Hematopoietic multipotent progenitor cell treated with erythropoietin and hydrocortisone succinate and interleukin-3 and kit ligand, for 15 days (in vitro differentiated cells): ENCODE measurements at regions not wholly inside any gene's neighbourhood (a gene's known extent, or its start where the extent isn't known, plus 50 kb on each side); places are given as distances from the start of the nearest gene placed in this dataset.
"Not testable (repeated sequence)": the region's sequence is repeated elsewhere in the genome, so short reads cannot be mapped to it uniquely, and the experiment has no call there.

ENCODE experiments used
- DNase-seq: peaks from one replicate; pipeline ENCODE4 v3.0.0-alpha.2; 2015; ENCODE audit warnings: low spot score

GRCh38 chr6:51060262-51060762, 241.6 kb downstream of the TFAP2B start:
- DNase-seq, result no peak

- no peak for DNase-seq
These were observed 243.6 kb downstream of the TFAP2B start for GRCh38 chr6:51062166-51062722.

- DNase-seq, result no peak
These were observed 259.3 kb downstream of the TFAP2B start for GRCh38 chr6:51077821-51078518.

GRCh38 chr6:51090343-51090742, 271.7 kb downstream of the TFAP2B start:
- DNase-seq, result no peak

GRCh38 chr6:51093871-51094270, 275.2 kb downstream of the TFAP2B start:
- DNase-seq, result no peak

GRCh38 chr6:51094271-51094670, 275.6 kb downstream of the TFAP2B start:
- no peak for DNase-seq

GRCh38 chr6:51098246-51098645, 279.6 kb downstream of the TFAP2B start:
- no peak for DNase-seq

- no peak for DNase-seq
These were observed 280.1 kb downstream of the TFAP2B start for GRCh38 chr6:51098791-51099190.

- no peak for DNase-seq
These were observed 280.5 kb downstream of the TFAP2B start for GRCh38 chr6:51099201-51099600.

- no peak for DNase-seq
These were observed 286.7 kb downstream of the TFAP2B start for GRCh38 chr6:51105357-51105756.

- no peak for DNase-seq
These were observed 289.1 kb downstream of the TFAP2B start for GRCh38 chr6:51107769-51108203.

GRCh38 chr6:51108563-51109234, 290.0 kb downstream of the TFAP2B start:
- DNase-seq, result no peak

GRCh38 chr6:51112731-51113130, 294.1 kb downstream of the TFAP2B start:
- DNase-seq, result no peak

GRCh38 chr6:51116723-51117122, 298.1 kb downstream of the TFAP2B start:
- no peak for DNase-seq

- DNase-seq, result no peak
These were observed 300.1 kb downstream of the TFAP2B start for GRCh38 chr6:51118792-51119191.

GRCh38 chr6:51120016-51120415, 301.3 kb downstream of the TFAP2B start:
- DNase-seq, result no peak

- DNase-seq, result not testable (repeated sequence)
These were observed 302.8 kb downstream of the TFAP2B start for GRCh38 chr6:51121380-51121976.

GRCh38 chr6:51129043-51129442, 310.4 kb downstream of the TFAP2B start:
- DNase-seq, result no peak

GRCh38 chr6:51137777-51138176, 319.1 kb downstream of the TFAP2B start:
- DNase-seq, result no peak

- DNase-seq, result no peak
These were observed 321.3 kb downstream of the TFAP2B start for GRCh38 chr6:51139950-51140385.

GRCh38 chr6:51141080-51141479, 322.4 kb downstream of the TFAP2B start:
- no peak for DNase-seq

- no peak for DNase-seq
These were observed 329.1 kb downstream of the TFAP2B start for GRCh38 chr6:51147756-51148155.

- DNase-seq, result no peak
These were observed 333.9 kb downstream of the TFAP2B start for GRCh38 chr6:51152594-51152993.
